ENCODE measurements at regions not wholly inside any gene's neighbourhood (a gene's known extent, or its start where the extent isn't known, plus 50 kb on each side); places are given as distances from the start of the nearest gene placed in this dataset.

DNA sequence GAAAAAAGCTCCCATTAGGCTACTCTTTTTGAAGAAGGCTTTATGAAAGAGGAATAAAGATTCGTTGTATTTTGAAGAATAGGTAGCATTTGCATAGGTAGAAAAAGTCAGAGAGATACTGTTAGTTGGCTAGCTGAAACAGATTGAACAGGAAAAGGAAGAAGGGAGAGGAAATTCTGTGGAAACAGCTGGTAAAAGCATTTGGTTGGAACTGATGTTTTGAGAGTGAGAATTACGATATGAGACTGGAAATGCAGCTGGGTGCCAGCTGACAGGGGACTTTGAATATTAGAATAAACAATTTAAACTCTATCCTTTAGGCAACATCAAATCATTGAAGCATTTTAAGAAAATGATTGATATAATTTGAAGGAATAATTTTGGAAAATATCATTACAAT lies 96.7 kb upstream of the CNTNAP5 start:
- H3K4me3 ChIP-seq (ENCODE audit: low read length): no peak overlapping the region
- no peak for TF ChIP-seq CTCF (conservative IDR thresholded peaks at IDR 0.05; ENCODE audit: low read length)
- no peak for DNase-seq (ENCODE audit: low read depth)

- DNase-seq (ENCODE audit: low read depth): no peak
- H3K4me3 ChIP-seq (ENCODE audit: low read length): no peak overlapping the region
- no peak for TF ChIP-seq CTCF (conservative IDR thresholded peaks at IDR 0.05; ENCODE audit: low read length)
These were observed 89.7 kb upstream of the CNTNAP5 start for GRCh38 chr2:123935405-123935804.

DNA sequence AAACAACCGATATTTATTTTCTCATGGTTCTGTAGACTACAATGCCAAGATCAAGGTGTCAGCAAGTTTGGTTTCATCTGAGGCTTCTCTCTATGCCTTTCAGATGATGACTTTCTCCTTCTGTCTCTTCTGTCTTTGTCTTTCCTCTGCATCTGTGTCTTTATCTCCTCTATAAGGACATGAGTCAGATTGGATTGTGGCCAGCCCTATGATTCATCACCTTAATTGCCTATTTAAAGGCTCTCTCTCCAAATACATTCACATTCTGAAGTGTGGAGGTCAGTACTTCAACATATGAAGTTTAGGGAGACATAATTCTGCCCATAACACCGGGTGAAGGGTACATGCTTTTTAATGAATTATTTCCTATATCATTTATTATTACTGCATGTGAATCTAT lies 71.2 kb upstream of the CNTNAP5 start:
- H3K4me3 ChIP-seq (ENCODE audit: low read length): no peak overlapping the region
- no peak for DNase-seq (ENCODE audit: low read depth)

GRCh38 chr2:123958011-123958410 lies 67.1 kb upstream of the CNTNAP5 start:
- DNase-seq (ENCODE audit: low read depth): no peak
- no peak overlapping the region for H3K4me3 ChIP-seq (ENCODE audit: low read length)
- no peak for TF ChIP-seq CTCF (conservative IDR thresholded peaks at IDR 0.05; ENCODE audit: low read length)

More for the DNA sequence above, 71.2 kb upstream of the CNTNAP5 start:
- no peak for TF ChIP-seq CTCF (conservative IDR thresholded peaks at IDR 0.05; ENCODE audit: low read length)

DNA sequence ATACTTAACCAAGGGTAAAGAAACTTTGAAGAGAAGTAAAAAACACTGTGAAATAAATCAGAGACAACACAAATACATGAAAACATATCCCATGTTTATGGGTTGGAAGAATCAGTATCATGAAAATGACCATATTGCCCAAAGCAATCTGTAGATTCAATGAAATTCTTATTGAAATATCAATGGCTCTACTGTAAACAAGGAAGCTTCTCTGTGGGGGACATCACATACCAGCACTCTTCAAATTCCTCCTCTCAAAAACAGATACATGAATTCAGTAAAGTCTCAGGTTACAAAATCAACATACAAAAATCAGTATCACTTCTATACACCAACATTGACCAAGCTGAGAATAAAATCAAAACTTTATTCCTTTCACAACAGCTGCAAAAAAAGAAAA lies 63.5 kb upstream of the CNTNAP5 start:
- no peak for TF ChIP-seq CTCF (conservative IDR thresholded peaks at IDR 0.05; ENCODE audit: low read length)
- H3K4me3 ChIP-seq (ENCODE audit: low read length): no peak overlapping the region
- no peak for DNase-seq (ENCODE audit: low read depth)

- DNase-seq (ENCODE audit: low read depth): no peak
- H3K4me3 ChIP-seq (ENCODE audit: low read length): no peak overlapping the region
- TF ChIP-seq CTCF (conservative IDR thresholded peaks at IDR 0.05; ENCODE audit: low read length): no peak
These were observed 53.3 kb upstream of the CNTNAP5 start for GRCh38 chr2:123971564-123972318.
